GM18909 (cell line): ENCODE measurements at regions not wholly inside any gene's neighbourhood (a gene's known extent, or its start where the extent isn't known, plus 50 kb on each side); places are given as distances from the start of the nearest gene placed in this dataset.

Experiments
- ATAC-seq: cut with Tn5 transposase; IDR thresholded peaks from one replicate; pipeline ENCODE4 v1.9.1; 2021; ENCODE audit warnings: mild to moderate bottlenecking; ENCODE audit not compliant: unreplicated experiment, poor library complexity

DNA sequence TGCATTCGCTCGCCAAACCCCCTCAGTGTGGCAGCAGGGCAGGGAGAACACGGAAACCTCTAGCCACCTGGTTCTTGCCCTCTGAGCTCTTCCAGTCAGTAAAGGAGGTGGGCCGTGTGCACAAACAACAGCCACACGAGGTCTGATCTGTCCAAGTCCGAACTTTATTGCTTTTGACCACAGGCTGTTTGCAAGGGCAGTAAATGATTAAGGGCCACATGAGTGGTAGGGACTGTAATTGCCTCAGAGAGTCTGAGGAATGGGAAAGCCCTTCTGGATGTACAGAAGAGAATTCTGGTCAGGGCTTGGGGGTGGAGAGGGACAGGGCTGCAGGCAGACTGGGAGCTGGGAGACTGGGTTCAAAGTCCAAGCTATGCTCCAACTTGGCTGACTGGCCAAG is 75.7 kb upstream of the LHX1 start:
- ATAC-seq: no peak

DNA sequence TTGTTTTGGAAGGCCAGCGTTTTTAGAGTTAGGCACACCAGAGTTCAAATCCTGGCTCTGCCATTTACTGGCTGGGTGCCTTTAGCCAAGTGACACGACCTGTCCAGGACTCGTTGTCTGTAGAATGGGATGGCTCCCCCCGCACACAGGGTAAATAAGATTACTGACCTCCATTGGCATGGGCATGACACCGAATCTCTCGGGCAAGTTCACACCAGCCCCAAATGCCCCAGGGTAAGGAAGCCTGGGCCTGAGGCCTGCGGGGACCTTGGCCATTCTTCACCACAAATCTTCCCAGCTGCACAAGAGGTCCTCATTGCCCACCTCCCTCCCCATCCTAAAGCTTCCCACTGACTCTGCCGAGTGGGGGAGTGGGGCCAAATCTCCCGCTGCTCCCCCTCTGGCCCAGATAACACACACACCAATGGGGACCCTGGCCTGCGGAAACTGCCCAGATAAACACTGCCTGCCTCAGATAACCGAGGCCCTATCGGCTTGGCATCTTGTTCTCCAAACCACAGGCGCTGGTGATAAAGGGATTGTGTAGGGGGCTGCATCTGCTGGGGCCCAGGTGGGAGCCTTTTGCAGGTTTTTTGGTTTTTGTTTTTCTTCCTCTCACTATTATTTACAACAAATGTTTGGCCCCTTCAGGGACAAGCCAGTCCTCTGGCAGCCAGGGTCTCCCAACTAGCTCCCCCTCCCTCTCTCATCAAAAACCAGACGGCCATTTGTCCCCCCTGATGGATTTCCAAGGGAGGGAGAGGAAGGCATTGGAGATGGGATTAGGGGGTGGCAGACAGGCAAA is 75.0 kb upstream of the LHX1 start:
- ATAC-seq: no peak

DNA sequence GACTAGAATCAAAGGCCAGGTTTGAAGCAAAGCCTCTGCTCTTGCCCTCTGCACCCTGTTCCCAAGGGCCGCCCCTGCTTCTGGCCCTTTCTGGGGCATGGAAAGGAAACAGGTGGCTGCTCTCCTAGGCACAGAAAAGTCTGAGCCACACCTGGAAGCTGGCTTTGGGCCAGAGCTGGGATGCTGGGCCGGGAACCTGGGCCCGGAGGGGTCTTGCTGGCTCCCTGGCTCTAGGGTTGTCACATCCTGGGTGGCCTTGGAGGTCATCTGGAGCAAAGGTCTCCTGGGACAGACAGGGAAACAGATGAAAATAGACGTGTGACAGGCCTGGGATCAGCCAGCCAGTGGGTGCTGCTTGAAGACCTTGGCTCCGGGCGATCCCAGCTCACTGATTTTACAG is 74.1 kb upstream of the LHX1 start:
- no peak for ATAC-seq

DNA sequence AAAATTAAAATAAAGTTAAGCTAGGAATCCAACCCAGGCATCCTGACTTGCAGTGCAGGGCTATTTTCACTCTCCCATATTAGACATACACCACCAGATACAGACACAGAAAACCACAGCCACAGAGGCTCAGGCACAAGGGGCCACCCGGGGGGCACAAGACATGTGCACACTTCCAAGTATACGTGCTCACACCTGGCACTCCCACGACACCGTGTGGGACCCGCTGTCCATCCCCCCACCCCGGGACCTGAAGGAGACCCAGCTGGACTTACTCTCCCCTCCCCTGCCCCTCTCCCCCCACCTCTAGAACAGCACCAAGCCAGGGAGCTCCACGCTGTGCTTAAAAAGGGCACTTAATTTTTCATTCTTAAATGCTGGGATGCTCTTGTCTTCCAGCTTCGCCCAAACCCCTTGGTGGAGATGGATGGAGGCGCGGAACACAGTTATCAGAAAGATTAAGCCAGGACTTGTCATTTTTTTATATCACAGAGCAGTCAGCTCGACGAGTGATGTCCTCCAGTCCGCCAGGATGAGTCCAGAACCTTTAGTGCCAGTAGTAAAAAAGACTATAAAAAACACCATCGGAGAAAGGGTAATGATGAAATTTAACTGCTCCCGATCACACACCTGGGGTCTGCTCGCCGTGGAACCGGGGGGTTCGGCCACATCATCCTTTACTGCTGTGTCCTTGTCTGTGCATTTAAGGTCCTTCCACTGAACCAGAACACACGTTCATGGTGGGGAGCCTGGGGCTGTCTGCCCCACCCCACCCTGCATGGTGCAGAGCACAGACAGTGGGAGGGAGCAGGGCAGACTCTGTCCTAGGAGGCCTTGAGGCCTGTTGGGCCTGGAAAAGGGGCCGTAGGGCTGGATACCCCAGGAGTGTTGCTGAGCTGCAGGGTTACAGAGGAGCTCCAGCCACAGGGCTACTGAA is 73.3 kb upstream of the LHX1 start:
- ATAC-seq: no peak

- no peak for ATAC-seq
These were observed 72.3 kb upstream of the LHX1 start for GRCh38 chr17:36864827-36865430.

GRCh38 chr17:36867716-36868341 is 69.4 kb upstream of the LHX1 start:
- ATAC-seq: no peak

DNA sequence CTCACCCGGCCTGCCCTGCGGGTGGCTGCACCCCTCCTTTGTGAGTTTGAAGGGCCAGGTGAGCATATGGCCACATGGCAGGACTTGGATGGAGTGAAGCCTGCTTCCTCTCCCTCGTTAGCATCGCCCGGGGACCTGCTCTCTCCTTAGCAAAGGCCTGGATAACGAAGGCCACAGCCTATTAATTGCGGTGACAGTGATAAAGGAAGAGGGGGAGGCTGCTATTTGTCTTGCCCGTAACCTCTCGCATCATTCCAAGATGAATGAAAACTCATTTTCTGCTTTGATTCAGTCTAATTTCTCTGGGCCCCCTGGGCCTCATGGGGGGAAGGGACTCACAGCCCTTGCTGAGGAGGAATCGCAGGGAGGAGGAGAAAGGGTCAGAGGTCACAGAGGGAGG is 68.5 kb upstream of the LHX1 start:
- no peak for ATAC-seq

DNA sequence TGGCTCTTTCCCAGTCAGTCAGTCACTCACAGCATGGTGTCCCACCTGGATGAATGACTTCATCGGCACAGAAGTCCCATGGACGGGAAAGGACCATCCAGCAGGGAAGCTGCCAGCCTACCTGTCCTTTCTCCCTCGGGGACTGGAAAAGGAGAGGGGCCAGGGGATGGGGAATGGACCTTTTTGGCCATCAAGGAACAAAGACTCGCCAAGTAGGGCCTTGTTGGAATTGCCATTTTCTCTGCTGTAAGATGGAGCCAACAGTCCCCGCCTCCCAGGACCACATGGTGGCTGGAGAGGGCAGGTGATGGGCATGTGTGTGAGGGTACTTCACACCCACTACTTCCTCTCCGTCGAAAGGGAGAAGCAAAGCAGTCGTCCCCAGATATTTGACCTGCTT is 67.8 kb upstream of the LHX1 start:
- ATAC-seq: no peak

GRCh38 chr17:36869856-36870719 is 67.2 kb upstream of the LHX1 start:
- ATAC-seq: no peak

DNA sequence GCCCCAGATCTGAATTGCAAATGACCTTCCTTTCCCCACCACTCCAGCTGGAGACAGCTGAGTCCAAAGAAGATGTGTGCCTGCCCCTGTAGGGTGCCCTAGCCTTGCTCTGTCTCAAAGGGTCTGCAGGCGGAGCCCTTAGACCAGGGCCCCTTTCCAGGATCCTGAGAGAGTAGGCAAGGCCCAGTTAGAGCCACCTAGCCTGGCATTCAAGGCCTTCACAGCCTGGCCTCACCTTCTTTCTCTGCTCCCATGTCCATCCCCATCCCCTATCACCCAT is 66.6 kb upstream of the LHX1 start:
- no peak for ATAC-seq

GRCh38 chr17:36875698-36876293 is 61.5 kb upstream of the LHX1 start:
- no peak for ATAC-seq

DNA sequence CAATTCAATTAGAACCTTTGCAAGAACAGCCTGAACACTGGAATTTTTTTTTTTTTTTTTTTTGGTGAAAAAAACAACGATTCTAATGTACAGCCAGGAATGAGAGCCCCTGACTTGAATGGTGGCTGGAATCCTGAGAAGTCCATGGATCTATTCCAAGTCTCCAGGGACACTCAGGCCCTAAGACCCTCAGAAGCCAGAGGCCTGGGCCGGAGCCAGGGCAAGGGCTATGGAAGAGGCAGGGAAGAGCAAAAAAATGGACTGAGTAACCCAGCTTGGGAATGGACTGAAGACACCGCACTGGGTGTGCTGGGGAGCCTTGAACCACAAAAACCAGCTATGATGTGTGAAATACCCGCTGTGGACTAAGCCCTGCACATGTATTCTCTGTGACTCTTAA is 60.3 kb upstream of the LHX1 start:
- ATAC-seq: no peak

DNA sequence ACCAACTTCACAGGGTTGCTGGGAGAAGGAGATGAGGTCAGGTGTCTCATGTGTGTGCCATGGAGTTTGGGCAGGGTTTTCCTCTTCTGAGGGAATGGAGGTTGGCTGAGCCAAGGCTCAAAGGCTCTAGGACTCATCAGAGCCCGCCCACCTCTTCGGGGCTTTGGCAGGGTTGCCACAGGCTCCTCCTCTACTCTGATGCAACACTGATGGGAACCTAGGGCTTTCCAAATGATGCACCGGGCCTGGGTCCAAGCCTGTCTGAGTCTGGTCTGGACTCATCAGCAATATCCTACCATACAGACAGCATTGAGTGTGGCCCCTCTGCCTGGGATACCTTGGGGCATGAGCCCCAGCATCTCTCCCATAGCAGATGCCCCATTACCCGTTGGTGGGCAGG is 59.5 kb upstream of the LHX1 start:
- no peak for ATAC-seq

DNA sequence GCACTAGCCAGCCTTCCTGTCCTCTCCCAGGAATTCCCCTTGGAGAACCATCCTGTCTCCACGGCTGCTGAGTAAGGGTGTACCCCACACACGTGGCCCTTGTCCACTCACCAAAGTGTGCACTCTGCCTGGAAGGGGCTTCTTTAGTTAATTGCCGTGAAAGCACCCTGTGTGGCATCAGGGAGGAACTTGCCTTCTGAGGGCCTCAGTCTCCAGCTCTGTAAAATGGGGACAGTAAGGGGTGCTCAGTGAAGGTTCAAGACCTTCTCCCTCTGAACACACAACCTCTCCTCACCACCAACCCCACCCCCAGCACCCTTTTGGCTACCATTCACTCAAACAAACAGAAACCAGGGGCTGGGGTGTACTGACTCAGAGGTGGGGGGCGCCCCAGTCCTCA is 59.1 kb upstream of the LHX1 start:
- no peak for ATAC-seq

GRCh38 chr17:36879027-36879426 is 58.2 kb upstream of the LHX1 start:
- ATAC-seq: no peak

- no peak for ATAC-seq
These were observed 57.6 kb upstream of the LHX1 start for GRCh38 chr17:36879624-36880131.

DNA sequence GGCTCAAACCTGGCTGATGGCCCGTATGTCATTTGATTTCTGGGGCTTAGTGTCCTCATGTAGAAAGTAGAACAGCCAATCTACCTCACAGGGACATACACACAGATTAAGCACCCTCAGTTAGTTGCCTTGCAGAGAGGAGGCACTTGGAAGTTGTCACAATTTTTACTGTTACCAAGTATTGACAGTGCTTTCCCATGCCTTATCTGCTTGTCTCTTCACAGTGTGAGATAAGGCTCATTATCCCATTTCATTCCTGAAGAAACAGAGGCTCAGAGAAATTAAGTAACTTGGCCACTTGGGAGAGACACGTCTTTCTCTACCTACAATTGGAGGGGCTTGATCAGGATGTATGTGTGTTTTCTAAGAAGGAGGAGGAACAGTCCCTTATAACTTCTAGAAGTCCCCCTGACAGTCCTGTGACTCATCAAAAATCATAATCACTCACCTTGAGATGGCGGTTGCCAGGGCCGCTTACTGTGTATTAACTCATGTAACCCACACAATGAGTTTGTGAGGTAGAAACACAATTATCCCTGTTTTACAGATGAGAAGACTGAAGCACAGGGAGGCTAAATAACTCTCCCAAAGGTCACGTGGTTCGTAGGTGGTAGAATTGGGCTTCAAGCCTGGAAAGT is 56.9 kb upstream of the LHX1 start:
- no peak for ATAC-seq

- ATAC-seq: no peak
These were observed 56.0 kb upstream of the LHX1 start for GRCh38 chr17:36881323-36881722.
